Natural killer cell (primary cell): ENCODE measurements at regions not wholly inside any gene's neighbourhood (a gene's known extent, or its start where the extent isn't known, plus 50 kb on each side); places are given as distances from the start of the nearest gene placed in this dataset.

Source experiments
- ATAC-seq, 3 donors: fragments of 150-1000 bp in 2 of 3; fragments of 200-7000 bp in 1 of 3; cut with Tn5 transposase; 1 replicate in 1 of 3; 2 replicates in 2 of 3; pipeline ENCODE4 v1.10.0; 2021; ENCODE audit warnings: mild to moderate bottlenecking in 2 of 3, moderate library complexity in 2 of 3
- DNase-seq, 2 donors: peaks; one replicate each; pipeline versions ENCODE4 v3.0.0 to v3.0.0-alpha.2; 2013 to 2021; ENCODE audit warnings: mixed read lengths in 1 of 2
- H3K27ac ChIP-seq: one replicate; pipeline ENCODE4 v1.5.1; 2013; ENCODE audit warnings: mild to moderate bottlenecking, low read length
- H3K27me3 ChIP-seq: one replicate; pipeline ENCODE4 v1.6.1; 2013; ENCODE audit warnings: low read length; ENCODE audit not compliant: control insufficient read depth, insufficient read depth
- H3K36me3 ChIP-seq: one replicate; pipeline ENCODE4 v1.6.1; 2013; ENCODE audit warnings: low read length; ENCODE audit not compliant: control insufficient read depth, insufficient read depth
- H3K4me1 ChIP-seq: one replicate; pipeline ENCODE4 v1.6.1; 2013; ENCODE audit warnings: low read length; ENCODE audit not compliant: control insufficient read depth, insufficient read depth
- H3K4me3 ChIP-seq: one replicate; pipeline ENCODE4 v1.5.1; 2013; ENCODE audit warnings: low read length
- H3K9me3 ChIP-seq: one replicate; pipeline ENCODE4 v1.6.1; 2013; ENCODE audit warnings: low read length; ENCODE audit not compliant: control insufficient read depth, insufficient read depth
- H3K27ac Mint-ChIP-seq, 2 donors: one replicate each; pipeline ENCODE4 v1.8.0; 2022; ENCODE audit warnings: mild to moderate bottlenecking in 2 of 2, mixed read lengths in 2 of 2, moderate library complexity in 1 of 2
- H3K27me3 Mint-ChIP-seq, 2 donors: one replicate each; pipeline ENCODE4 v1.8.0; 2022; ENCODE audit warnings: low read depth in 2 of 2, mixed read lengths in 2 of 2
- H3K36me3 Mint-ChIP-seq: one replicate; pipeline ENCODE4 v1.8.0; 2022; ENCODE audit warnings: mixed read lengths
- H3K4me1 Mint-ChIP-seq, 2 donors: one replicate each; pipeline ENCODE4 v1.8.0; 2022; ENCODE audit warnings: mixed read lengths in 2 of 2
- H3K4me3 Mint-ChIP-seq: one replicate; pipeline ENCODE4 v1.8.0; 2022; ENCODE audit warnings: mild to moderate bottlenecking, moderate library complexity, mixed read lengths
- H3K9me3 Mint-ChIP-seq, 2 donors: one replicate each; pipeline ENCODE4 v1.8.0; 2022; ENCODE audit warnings: mixed read lengths in 2 of 2
- CTCF ChIP-seq: fragments of 200-600 bp; IDR thresholded peaks from one replicate; pipeline ENCODE4 v1.8.0; 2022; ENCODE audit warnings: antibody characterized with exemption
- WGBS: methylation state at CpG from one replicate; pipeline ENCODE4 v1.1.7; 2013; ENCODE audit warnings: missing lambda C conversion rate; ENCODE audit not compliant: insufficient coverage; 5-methylcytosine and 5-hydroxymethylcytosine counted together
- intact Hi-C: fragments of 100-400 bp; cut with micrococcal nuclease; formaldehyde crosslinking; loops from one replicate; pipeline ENCODE4 v1.14.2; 2022

DNA sequence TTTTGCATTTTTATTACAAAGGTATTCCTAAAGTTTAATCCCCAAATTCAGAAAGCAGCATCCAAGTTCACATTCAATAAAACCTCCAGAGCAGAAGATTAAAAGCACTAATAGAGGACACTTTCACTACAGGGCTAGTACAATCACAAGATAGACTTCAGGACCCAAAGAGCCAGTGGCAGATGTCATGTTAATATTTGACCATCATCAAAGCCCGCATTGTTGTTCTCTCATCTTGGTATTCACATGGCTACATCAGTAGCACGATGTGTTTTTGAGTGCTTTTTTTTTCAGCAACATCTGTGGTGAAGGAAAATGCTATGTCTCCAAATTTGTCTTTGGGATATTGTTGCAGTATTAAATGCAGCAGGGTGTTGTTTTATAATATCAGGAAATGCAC is 134.3 kb downstream of the ARL4A start:
- no peaks in the 10 kb centered on the region for H3K9me3 ChIP-seq
- no peak overlapping the region for H3K4me3 ChIP-seq
- H3K4me3 Mint-ChIP-seq: no peak overlapping the region
- no peaks in the 10 kb centered on the region for H3K4me1 ChIP-seq
- peaks cover 3 to 6% of the 10 kb centered on the region in 2 donors for H3K9me3 Mint-ChIP-seq
- ATAC-seq (no peak), DNase-seq (no peak)
- H3K27me3 Mint-ChIP-seq: peaks cover 0 to 2% of the 10 kb centered on the region in 2 donors
- no peaks in the 10 kb centered on the region for H3K4me1 Mint-ChIP-seq
- H3K27me3 ChIP-seq: no peaks in the 10 kb centered on the region
- 88% methylated on average over 2 of the region's 2 CpGs for WGBS
- no peaks in the 10 kb centered on the region for H3K36me3 Mint-ChIP-seq
- intact Hi-C loops: no loop called here
- H3K27ac ChIP-seq: no peak overlapping the region
- no peaks in the 10 kb centered on the region for H3K36me3 ChIP-seq
- no peak for TF ChIP-seq CTCF
- H3K27ac Mint-ChIP-seq: no peak overlapping the region

DNA sequence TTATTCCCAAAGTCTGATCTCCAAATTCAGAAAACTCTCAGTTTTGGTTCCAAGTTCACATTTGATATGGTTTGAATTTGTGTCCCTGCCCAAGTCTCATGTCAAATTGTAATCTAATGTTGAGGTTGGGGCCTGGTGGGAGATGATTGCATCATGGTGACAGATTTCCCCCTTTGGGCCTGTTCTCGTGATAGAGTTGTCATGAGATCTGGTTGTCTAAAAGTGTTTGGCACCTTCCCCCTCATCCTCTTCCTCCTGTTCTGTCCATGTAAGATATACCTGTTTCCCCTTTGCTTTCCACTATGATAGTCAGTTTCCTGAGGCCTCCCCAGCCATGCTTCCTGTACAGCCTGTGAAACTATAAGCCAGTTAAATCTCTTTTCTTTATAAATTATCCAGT is 138.6 kb downstream of the ARL4A start:
- no peak overlapping the region for H3K4me3 Mint-ChIP-seq
- H3K4me3 ChIP-seq: no peak overlapping the region
- no peaks in the 10 kb centered on the region for H3K27me3 ChIP-seq
- H3K27ac Mint-ChIP-seq: no peak overlapping the region
- no peaks in the 10 kb centered on the region for H3K4me1 ChIP-seq
- no peaks in the 10 kb centered on the region for H3K36me3 Mint-ChIP-seq
- peaks cover 0 to under 1% of the 10 kb centered on the region in 2 donors for H3K27me3 Mint-ChIP-seq
- no peak for DNase-seq
- no peaks in the 10 kb centered on the region for H3K36me3 ChIP-seq
- H3K4me1 Mint-ChIP-seq: no peaks in the 10 kb centered on the region
- no peaks in the 10 kb centered on the region for H3K9me3 ChIP-seq
- ATAC-seq: no peak
- 40% methylated on average over 1 of the region's 1 CpG for WGBS
- H3K27ac ChIP-seq: no peak overlapping the region
- peaks cover under 1 to 6% of the 10 kb centered on the region in 2 donors for H3K9me3 Mint-ChIP-seq
- TF ChIP-seq CTCF: no peak
- intact Hi-C loops: no loop called here

- peaks cover 0 to 7% of the 10 kb centered on the region in 2 donors for H3K9me3 Mint-ChIP-seq
- intact Hi-C loops: no loop called here
- DNase-seq (no peak), ATAC-seq (no peak)
- H3K4me3 ChIP-seq: no peak overlapping the region
- no peaks in the 10 kb centered on the region for H3K36me3 Mint-ChIP-seq
- no peak overlapping the region for H3K27ac ChIP-seq
- H3K4me1 ChIP-seq: no peaks in the 10 kb centered on the region
- no peaks in the 10 kb centered on the region for H3K27me3 Mint-ChIP-seq
- 100% methylated on average over 2 of the region's 4 CpGs for WGBS
- no peaks in the 10 kb centered on the region for H3K9me3 ChIP-seq
- no peaks in the 10 kb centered on the region for H3K27me3 ChIP-seq
- H3K36me3 ChIP-seq: no peaks in the 10 kb centered on the region
- H3K27ac Mint-ChIP-seq: no peak overlapping the region
- no peak overlapping the region for H3K4me3 Mint-ChIP-seq
- TF ChIP-seq CTCF: no peak
- no peaks in the 10 kb centered on the region for H3K4me1 Mint-ChIP-seq
These were observed 139.9 kb downstream of the ARL4A start for GRCh38 chr7:12827219-12827821.

DNA sequence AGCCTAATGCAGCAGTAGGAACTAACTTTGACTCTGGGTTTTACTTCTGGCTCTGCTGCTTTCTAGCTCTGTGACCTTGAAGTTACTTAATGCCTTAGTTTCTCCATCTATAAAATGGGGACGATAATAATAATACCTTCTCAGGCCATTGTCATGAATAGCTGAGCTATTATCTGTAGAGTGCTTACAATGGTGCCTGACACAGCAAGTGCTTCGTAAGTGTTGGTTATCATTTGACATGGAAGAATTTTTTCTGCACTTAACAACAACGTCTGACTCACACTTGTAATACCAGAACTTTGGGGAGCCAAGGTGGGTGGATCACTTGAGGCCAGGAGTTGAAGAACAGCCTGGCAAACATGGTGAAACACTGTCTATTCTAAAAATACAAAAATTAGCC is 140.5 kb downstream of the ARL4A start:
- Histone ChIP-seq H3K36me3 (no peaks in the 10 kb centered on the region), H3K9me3 (no peaks in the 10 kb centered on the region), H3K27me3 (no peaks in the 10 kb centered on the region), H3K27ac (no peak overlapping the region), H3K4me1 (no peaks in the 10 kb centered on the region), H3K4me3 (no peak overlapping the region)
- WGBS: 91% methylated on average over 3 of the region's 3 CpGs
- DNase-seq: no peak
- H3K4me1 Mint-ChIP-seq: no peaks in the 10 kb centered on the region
- no peak for ATAC-seq
- intact Hi-C loops: no loop called here
- TF ChIP-seq CTCF: no peak
- no peak overlapping the region for H3K27ac Mint-ChIP-seq
- H3K27me3 Mint-ChIP-seq: no peaks in the 10 kb centered on the region
- peaks cover 3 to 6% of the 10 kb centered on the region in 2 donors for H3K9me3 Mint-ChIP-seq
- H3K4me3 Mint-ChIP-seq: no peak overlapping the region
- H3K36me3 Mint-ChIP-seq: no peaks in the 10 kb centered on the region
